ENCODE measurements at regions not wholly inside any gene's neighbourhood (a gene's known extent, or its start where the extent isn't known, plus 50 kb on each side); places are given as distances from the start of the nearest gene placed in this dataset.

GRCh38 chr4:29240641-29241040 lies 1479.5 kb upstream of the PCDH7 start:
- TF ChIP-seq POLR2AphosphoS5 (IDR thresholded peaks at IDR 0.05; ENCODE audit: low read depth, low read length) (no peak), CTCF (IDR thresholded peaks at IDR 0.05) (no peak), REST (IDR thresholded peaks at IDR 0.05; ENCODE audit: insufficient read depth in 1 of 2, low read depth in 2 of 2, low read length in 1 of 2) (no peak), SIN3A (IDR thresholded peaks at IDR 0.05; ENCODE audit: borderline replicate concordance, insufficient read depth, low read depth, low read length) (no peak), TCF7L2 (IDR thresholded peaks at IDR 0.05; ENCODE audit: low read depth, low read length) (no peak)

All from Panc1 (cell line).